CD14-positive monocyte (primary cell): ENCODE measurements at regions not wholly inside any gene's neighbourhood (a gene's known extent, or its start where the extent isn't known, plus 50 kb on each side); places are given as distances from the start of the nearest gene placed in this dataset.

Source experiments
- DNase-seq, 3 donors: peaks; one replicate each; pipeline ENCODE4 v3.0.0-alpha.2; 2011 to 2022
- H2AFZ ChIP-seq: 2 replicates; pipeline ENCODE4 v1.6.0; 2012; ENCODE audit warnings: mild to moderate bottlenecking, low read depth, low read length, inconsistent platforms; ENCODE audit not compliant: insufficient read depth, poor library complexity, severe bottlenecking
- H3K27ac ChIP-seq, 2 donors: 1 replicate in 1 of 2; 2 replicates in 1 of 2; pipeline ENCODE4 v1.5.1; 2012 to 2013; ENCODE audit warnings: low read length in 2 of 2, control low read depth in 1 of 2, inconsistent platforms in 1 of 2, low read depth in 1 of 2, mild to moderate bottlenecking in 1 of 2
- H3K27me3 ChIP-seq, 2 donors: one replicate each; pipeline versions ENCODE4 v1.6.0 to v1.6.1; 2011 to 2013; ENCODE audit warnings: low read length in 2 of 2; ENCODE audit not compliant: control insufficient read depth in 2 of 2, insufficient read depth in 2 of 2
- H3K36me3 ChIP-seq, 2 donors: replicated peaks in 1 of 2; 1 replicate in 1 of 2; 2 replicates in 1 of 2; pipeline versions ENCODE4 v1.5.1 to v1.6.1; 2012 to 2013; ENCODE audit warnings: low read length in 2 of 2, control low read depth in 1 of 2, inconsistent platforms in 1 of 2, mild to moderate bottlenecking in 1 of 2; ENCODE audit not compliant: insufficient read depth in 2 of 2, control insufficient read depth in 1 of 2
- H3K4me1 ChIP-seq, 2 donors: 1 replicate in 1 of 2; 2 replicates in 1 of 2; pipeline versions ENCODE4 v1.5.1 to v1.6.1; 2012 to 2013; ENCODE audit warnings: low read length in 2 of 2, control low read depth in 1 of 2, inconsistent platforms in 1 of 2, mild to moderate bottlenecking in 1 of 2, moderate library complexity in 1 of 2; ENCODE audit not compliant: insufficient read depth in 2 of 2, control insufficient read depth in 1 of 2
- H3K4me2 ChIP-seq: replicated peaks from 2 replicates; pipeline ENCODE3; 2012; ENCODE audit warnings: low read length, moderate library complexity, mild to moderate bottlenecking; ENCODE audit not compliant: poor library complexity, severe bottlenecking; ENCODE audit errors: extremely low read depth
- H3K4me3 ChIP-seq, 3 experiments: fragments of 200-600 bp in 1 of 3; sonication (generic) in 1 of 3; replicated peaks in 1 of 3; 1 replicate in 2 of 3; 2 replicates in 1 of 3; pipeline ENCODE4 v1.5.1; 2011 to 2013; ENCODE audit warnings: low read length in 3 of 3, mild to moderate bottlenecking in 3 of 3, control low read depth in 2 of 3, low read depth in 2 of 3, inconsistent platforms in 1 of 3, moderate library complexity in 1 of 3
- H3K79me2 ChIP-seq: 2 replicates; pipeline ENCODE4 v1.6.0; 2012; ENCODE audit warnings: mild to moderate bottlenecking, control low read depth, inconsistent platforms, low read length, moderate library complexity; ENCODE audit not compliant: insufficient read depth
- H3K9ac ChIP-seq: 2 replicates; pipeline ENCODE4 v1.6.0; 2017; ENCODE audit warnings: low read length, mild to moderate bottlenecking; ENCODE audit not compliant: insufficient read depth, poor library complexity, severe bottlenecking
- H3K9me3 ChIP-seq, 2 donors: replicated peaks in 1 of 2; 1 replicate in 1 of 2; 2 replicates in 1 of 2; pipeline versions ENCODE4 v1.5.1 to v1.6.1; 2012 to 2013; ENCODE audit warnings: low read length in 2 of 2, control low read depth in 1 of 2; ENCODE audit not compliant: control insufficient read depth in 1 of 2, insufficient read depth in 1 of 2
- H4K20me1 ChIP-seq: 2 replicates; pipeline ENCODE4 v1.6.0; 2012; ENCODE audit warnings: mild to moderate bottlenecking, low read length, control low read depth, moderate library complexity; ENCODE audit not compliant: insufficient read depth
- H3K27ac Mint-ChIP-seq, 7 donors: one replicate each; pipeline ENCODE4 v1.8.0; 2020; ENCODE audit warnings: mild to moderate bottlenecking in 7 of 7, mixed read lengths in 7 of 7, moderate library complexity in 6 of 7, inconsistent platforms in 2 of 7
- H3K27me3 Mint-ChIP-seq, 3 donors: one replicate each; pipeline ENCODE4 v1.8.0; 2021 to 2022; ENCODE audit warnings: low read depth in 3 of 3, mild to moderate bottlenecking in 3 of 3, mixed read lengths in 3 of 3, moderate library complexity in 3 of 3, inconsistent platforms in 1 of 3
- H3K36me3 Mint-ChIP-seq, 2 donors: one replicate each; pipeline ENCODE4 v1.8.0; 2020; ENCODE audit warnings: mixed read lengths in 2 of 2, inconsistent platforms in 1 of 2, mild to moderate bottlenecking in 1 of 2
- H3K4me1 Mint-ChIP-seq: one replicate; pipeline ENCODE4 v1.8.0; 2020; ENCODE audit warnings: mild to moderate bottlenecking, mixed read lengths
- H3K4me3 Mint-ChIP-seq, 2 donors: one replicate each; pipeline ENCODE4 v1.8.0; 2020; ENCODE audit warnings: mild to moderate bottlenecking in 2 of 2, mixed read lengths in 2 of 2, moderate library complexity in 1 of 2
- H3K9me3 Mint-ChIP-seq, 7 donors: one replicate each; pipeline ENCODE4 v1.8.0; 2020 to 2022; ENCODE audit warnings: mixed read lengths in 7 of 7, mild to moderate bottlenecking in 6 of 7, moderate library complexity in 6 of 7, inconsistent platforms in 2 of 7
- CTCF ChIP-seq: fragments of 200-600 bp; IDR thresholded peaks from one replicate; pipeline ENCODE4 v1.8.0; 2022; ENCODE audit warnings: antibody characterized with exemption, mild to moderate bottlenecking
- WGBS: methylation state at CpG from one replicate; pipeline ENCODE4 v1.1.5; 2013; ENCODE audit warnings: missing lambda C conversion rate; ENCODE audit not compliant: insufficient coverage; 5-methylcytosine and 5-hydroxymethylcytosine counted together
- intact Hi-C, 2 donors: fragments of 100-400 bp; cut with micrococcal nuclease; formaldehyde crosslinking; loops; one replicate each; pipeline versions ENCODE4 v1.15.0 to v1.15.1; 2023

- no peaks in the 10 kb centered on the region for H3K27me3 ChIP-seq
- Mint-ChIP-seq H3K27me3 (no peaks in the 10 kb centered on the region), H3K4me1 (no peaks in the 10 kb centered on the region), H3K36me3 (no peaks in the 10 kb centered on the region), H3K27ac (no peak overlapping the region), H3K4me3 (no peak overlapping the region), H3K9me3 (no peaks in the 10 kb centered on the region)
- no peak overlapping the region for H3K9ac ChIP-seq
- intact Hi-C loops, result no loop called here
- H4K20me1 ChIP-seq, result no peaks in the 10 kb centered on the region
- no peak overlapping the region for H3K4me2 ChIP-seq
- H3K9me3 ChIP-seq, result no peaks in the 10 kb centered on the region
- TF ChIP-seq CTCF, result no peak
- no CpG with 5 or more reads among the region's 1 CpG for WGBS
- no peak overlapping the region for H2AFZ ChIP-seq
- DNase-seq, result no peak
- no peaks in the 10 kb centered on the region for H3K36me3 ChIP-seq
- H3K4me3 ChIP-seq, result no peak overlapping the region
- H3K27ac ChIP-seq, result no peak overlapping the region
- no peaks in the 10 kb centered on the region for H3K4me1 ChIP-seq
- H3K79me2 ChIP-seq, result no peaks in the 10 kb centered on the region
Observed at GRCh38 chr6:94095961-94096360, 676.6 kb upstream of the EPHA7 start.

- Mint-ChIP-seq H3K36me3 (no peaks in the 10 kb centered on the region), H3K27ac (no peak overlapping the region), H3K27me3 (no peaks in the 10 kb centered on the region), H3K4me3 (no peak overlapping the region), H3K9me3 (peaks cover 0 to 3% (median 0%) of the 10 kb centered on the region in 7 donors), H3K4me1 (no peaks in the 10 kb centered on the region)
- Histone ChIP-seq H2AFZ (no peak overlapping the region), H3K79me2 (no peaks in the 10 kb centered on the region), H4K20me1 (no peaks in the 10 kb centered on the region), H3K4me3 (no peak overlapping the region), H3K9me3 (no peaks in the 10 kb centered on the region), H3K4me1 (no peaks in the 10 kb centered on the region), H3K36me3 (no peaks in the 10 kb centered on the region), H3K4me2 (no peak overlapping the region), H3K27me3 (no peaks in the 10 kb centered on the region), H3K9ac (no peak overlapping the region), H3K27ac (no peak overlapping the region)
- intact Hi-C loops, result no loop called here
- no peak for DNase-seq
- no peak for TF ChIP-seq CTCF
- no CpG with 5 or more reads among the region's 4 CpGs for WGBS
Observed at GRCh38 chr6:94089941-94090340, 670.6 kb upstream of the EPHA7 start.
